ENCODE measurements at regions not wholly inside any gene's neighbourhood (a gene's known extent, or its start where the extent isn't known, plus 50 kb on each side); places are given as distances from the start of the nearest gene placed in this dataset.
A peak's percentile ranks its signal among the peaks of the same experiment; 100 is the strongest.

DNA sequence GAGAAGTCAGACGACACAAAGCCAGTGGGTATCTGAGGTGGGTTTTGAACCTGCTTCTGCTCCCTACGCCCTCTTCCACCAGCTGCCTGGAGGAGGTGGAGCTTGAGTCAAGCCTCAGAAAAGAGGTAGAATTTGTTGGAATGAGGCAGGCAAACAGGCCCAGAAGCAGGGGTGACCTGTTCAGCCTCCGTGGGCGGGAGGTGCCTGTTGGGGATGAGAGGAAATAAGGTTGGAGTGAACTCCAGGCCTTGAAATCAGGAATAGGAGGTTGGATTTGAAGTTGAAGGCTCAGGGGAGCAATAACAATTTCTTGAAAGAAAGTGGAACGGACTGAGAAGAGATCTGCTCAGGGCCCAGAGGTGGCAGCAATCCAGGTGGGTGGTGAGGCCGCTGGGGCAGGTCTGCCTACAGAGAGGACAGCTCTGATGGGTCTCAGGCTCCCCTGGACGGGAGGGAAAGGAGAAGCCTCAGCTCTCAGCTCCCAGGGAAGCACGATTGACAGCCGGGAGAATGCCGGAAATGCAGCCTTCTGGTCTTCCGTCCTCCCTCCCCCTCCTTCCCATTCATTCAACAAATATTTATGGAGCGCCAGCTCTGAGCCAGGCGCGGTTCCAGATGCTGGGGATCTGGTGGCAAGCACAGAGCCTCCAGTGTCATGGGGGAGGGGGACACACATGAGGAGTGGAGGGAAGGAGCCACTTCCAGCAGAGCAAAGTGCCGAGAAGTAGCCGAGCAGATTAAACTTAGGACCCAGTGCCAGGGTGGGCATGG is 61.9 kb upstream of the CIBAR2 start:
- DNase-seq = peak; percentile 51 to 57

DNA sequence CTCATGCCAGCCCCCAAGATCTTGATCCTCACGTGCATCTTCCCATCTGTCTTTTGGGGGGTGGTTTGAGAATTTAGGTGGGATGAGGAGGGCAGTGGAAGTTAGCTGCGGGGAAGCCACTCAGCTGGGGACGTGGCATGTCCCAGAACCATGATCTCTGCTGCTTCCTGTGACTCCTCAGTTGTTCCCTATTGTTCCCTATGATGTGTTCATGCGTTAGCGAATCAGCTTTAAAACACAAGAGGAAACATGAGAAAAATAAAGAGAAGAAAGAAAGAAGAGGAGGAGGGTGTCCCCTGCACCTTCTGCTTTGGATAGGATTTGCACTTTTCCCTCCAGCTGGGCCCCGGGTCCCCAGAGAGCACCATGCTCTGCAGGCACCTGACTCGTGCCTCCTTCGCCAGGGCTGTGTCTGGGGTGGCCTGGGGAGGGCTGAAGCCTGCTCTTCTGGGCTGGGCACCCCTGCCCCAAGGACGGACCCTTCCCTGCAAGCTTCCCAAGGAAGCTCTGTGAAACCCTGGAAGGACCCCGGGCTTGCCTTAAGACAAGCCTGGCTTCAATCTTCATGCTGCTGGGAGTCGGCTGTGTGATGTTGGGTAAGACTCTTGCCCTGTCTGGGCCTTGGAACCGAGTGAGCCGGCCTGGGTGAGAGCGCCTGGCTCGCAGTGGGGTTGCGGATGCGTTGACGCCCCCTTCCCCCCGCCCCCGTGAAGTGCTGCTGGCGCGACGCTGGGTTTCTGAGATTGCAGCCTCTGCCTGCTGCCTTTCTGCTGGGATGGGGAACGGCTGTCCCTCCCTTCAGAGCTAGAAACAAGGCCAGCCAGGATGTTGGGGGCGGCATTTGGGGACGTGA is 62.8 kb upstream of the CIBAR2 start:
- no peak for DNase-seq

DNA sequence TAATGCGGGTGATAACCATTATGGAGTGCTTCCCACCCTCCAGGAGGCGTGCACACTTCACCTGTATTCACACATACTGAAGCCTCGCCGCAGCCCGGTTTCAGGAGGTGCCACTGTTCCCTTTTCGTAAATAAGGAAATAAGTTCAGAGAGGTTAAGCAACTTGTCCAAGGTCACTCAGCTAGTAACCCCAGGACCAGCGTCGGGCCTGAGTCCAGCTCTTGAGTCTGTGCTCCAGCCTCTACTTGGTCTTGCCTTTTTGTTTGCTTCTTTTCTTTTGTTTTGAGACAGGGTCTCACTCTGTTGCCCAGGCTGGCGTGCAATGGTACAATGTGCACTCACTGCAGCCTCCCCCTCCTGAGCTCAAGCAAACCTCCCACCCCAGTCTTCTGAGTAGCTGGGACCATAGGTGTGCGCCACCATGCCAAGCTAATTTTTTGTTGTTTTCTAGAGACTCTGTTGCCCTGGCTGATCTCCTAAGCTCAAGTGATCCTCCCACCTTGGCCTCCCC is 63.5 kb upstream of the CIBAR2 start:
- no peak for DNase-seq

DNA sequence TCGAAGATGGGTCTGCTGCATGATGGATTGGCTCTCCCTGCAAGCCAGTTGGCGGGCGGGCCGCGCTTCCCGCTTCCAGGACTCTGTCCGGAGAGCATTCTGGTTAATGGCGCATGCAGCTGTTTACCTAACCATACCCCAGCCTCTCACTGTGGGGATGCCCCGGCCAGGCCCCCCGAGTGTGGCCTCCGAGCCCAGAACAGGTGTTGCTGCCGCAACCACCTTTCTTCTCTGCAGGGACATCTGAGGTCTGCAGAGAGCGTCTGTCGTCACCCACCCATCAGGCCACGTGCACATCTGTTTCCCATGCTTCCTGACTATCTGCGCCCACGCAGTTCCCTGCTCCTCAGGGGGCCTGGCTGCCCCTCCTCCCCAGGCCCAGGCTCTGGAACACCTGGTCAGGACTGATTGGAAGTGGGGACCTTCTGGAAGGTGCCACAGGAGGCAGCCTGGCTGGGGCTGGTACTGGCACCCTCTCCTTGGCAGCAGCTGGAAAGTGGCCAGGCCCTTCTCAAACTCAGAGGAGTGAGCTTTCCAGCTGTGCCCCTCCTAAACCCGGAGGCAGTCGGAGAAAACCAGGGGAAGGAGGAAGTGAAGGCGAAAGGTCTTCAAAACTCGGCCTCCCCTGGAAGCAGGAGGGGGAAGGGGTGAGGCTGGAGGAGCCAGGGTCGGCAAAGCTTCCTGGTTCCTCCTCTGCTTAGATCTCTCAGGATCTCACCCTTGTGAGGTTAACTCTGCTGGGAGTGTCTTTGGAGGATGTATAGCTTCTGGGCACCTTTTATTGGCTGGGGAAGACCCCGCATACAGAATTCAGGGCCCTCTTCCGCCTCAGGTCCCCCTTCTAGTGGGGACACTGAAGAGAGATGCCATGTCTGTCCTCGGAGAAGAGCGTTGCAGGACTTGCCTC is 64.5 kb upstream of the CIBAR2 start:
- DNase-seq = no peak

DNA sequence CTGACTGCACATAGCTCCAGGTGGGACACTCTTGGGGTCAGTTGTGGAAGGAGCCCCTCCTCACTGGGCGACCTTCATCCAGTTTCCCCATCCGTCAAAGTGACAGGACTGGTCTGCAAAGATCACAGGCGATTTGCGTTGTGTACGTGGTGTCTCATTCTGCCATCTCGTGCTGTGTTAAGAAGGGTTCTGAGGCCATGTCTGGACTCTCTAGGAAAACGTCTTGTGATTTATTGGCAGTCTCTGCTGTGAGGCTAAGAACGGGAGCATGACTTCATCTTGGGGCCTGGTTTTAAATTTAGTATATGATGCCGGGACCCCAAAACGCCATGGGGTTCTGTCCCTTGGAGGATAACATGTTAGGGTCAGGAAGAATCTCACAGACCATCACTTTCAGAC is 65.2 kb upstream of the CIBAR2 start:
- no peak for DNase-seq

DNA sequence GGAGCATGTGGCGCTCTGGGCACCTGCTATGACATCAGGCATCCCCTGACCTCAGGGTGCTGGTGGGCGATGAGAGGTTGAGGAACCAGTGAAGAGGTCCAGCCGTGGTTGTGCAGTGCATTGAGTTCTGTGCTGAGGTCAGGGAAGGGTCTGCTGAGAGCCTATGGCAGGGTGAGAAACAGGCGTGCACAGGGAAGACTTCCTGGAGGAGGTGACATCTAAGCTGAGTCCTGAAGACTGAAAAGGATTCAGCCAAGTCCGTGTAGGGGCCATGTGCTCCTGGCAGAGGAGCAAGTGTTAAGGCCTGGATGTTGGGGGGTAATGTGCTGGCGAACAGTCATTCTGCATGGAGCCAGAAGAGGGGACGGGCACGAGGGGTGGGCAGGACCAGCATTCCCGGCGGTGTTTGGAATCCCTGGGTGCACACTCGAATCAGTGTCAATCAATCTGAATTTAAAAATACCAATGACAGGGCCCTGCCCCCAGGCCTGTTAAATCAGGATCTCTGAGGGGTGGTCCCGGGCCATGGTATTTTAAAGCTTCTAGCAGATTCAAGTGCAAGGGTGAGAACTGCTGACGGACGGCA is 65.8 kb upstream of the CIBAR2 start:
- DNase-seq = no peak

DNA sequence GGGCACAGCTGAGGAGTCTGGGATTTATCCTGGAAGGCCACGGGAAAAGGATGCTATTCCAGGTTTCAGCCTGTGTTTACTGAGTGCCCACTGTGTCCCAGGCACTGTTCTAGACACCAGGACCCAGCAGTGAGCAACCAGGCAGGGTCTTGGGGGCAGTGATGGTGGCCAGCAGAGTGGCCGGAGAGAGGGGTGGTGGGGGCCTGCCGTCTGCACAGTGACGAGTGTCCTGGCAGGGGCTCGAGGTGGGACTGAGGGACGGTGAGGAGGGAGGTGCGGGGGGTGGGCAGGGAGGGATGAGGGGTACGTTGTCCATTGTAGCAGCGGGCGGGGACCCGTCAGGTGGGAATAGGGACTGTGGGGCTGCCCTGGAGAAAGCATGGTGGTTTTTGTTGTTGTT is 66.3 kb upstream of the CIBAR2 start:
- DNase-seq = no peak

DNA sequence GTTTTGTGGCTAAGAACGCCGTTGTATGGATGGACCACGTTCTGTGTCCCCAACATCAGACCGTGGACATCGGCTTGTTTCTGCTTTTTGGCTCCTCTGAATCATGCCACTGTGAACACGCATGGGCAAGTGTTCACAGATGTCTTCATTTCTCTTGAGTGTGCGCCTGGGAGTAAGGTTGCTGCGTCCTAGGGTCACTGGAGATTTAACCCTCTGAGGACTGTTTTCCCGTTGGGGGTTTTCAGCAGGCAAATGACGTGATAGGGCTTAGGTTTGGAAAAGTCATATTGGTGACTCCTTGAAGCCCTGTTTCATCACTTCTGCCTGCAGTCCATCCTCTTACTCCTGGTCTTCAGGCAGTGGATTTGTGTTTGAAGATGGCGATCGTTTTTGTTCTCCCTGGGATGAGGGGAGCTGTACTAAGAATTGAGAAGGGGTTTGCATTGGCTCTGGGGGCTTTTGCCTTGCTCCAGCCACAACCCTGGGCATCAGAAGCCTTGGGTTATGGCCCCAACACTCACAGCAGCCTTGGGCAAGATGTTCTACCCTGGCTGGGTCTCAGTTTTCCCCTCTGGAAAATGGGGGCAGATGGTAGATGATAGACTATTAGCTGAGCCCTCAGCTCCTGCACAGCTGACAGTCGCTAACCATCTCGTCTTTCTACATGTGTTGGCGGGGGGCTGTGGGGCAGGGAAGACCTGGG is 67.2 kb upstream of the CIBAR2 start:
- DNase-seq = no peak

DNA sequence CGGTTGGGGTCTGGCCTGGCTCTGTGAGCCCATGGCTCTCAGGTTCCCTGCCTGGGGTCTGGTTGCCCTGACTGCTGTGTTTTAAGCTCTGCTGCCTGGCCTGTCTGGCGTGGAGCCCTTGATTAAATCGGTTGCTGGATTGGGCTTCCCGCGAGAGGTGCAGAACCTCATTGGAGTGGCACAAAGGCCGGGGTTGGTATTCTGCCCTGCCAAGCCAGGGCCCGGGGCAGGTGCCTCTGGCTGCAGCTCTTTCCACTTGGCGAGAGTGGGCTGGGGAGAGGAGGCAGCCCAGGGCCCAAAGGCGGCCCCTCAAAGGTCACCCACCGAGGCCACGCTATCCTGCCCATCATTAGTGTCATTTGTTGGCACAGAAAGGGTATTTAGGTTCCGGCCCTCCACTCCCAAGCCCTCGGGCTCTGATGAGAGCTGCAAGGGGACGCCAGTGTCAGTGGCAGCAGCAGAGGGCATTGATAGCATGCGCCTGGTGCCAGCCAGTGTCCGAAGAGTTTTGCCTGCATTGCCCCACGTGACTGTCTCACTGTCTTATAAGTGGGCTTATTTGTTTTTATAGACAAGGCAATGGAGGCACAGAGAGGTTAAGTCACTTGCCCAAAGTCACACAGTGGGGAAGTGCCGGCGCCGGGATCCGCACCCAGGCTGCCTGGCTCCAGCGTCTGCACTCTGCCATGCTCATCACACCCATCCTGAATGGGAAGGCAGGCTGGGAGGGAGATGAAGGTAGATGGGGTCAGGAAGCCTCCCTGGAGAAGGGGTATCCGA is 68.0 kb upstream of the CIBAR2 start:
- DNase-seq = no peak

DNA sequence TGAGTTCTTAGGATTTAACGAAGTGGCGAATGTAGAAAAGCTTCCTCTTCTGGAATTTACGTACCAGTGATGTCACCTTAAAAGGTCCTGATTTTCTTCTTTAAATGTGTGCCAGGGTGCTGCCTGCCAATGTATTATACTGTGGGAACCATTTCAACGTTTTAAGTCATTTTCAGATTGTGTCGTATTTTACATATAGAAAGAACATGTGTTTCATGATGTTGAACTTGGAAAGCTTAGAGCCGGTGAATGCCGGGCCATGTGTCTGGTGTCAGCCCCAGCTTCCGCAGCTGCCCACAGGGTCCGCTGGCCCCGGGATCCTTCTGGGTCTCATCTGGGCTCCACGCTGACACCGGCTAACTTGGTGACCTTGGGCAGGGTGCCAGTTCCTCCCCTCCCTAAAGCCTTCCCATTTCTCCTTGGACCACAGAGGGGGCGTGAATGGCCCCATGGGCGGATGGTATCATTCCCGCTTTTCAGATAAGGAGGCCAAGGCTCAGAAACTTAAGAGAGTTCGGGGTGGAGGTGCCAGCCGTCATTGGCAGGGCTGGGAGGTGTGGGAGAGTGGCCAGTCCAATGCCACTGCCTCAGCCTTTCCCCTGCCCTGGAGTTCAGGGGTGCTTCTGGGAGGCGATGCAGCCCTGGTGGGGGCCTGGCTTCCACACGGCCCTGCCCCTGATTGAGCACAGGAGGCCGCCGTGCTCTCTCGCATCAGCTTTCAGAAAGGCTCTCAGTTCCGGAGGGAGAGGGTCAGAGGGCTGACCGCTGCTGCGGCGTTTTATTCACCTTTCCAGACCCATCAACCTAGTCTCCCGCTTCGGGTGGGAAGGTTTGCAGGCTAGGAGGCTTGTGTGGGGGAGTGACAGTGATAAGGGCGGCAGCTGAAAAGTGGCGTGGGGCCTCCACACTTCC is 68.8 kb upstream of the CIBAR2 start:
- no peak for DNase-seq

DNA sequence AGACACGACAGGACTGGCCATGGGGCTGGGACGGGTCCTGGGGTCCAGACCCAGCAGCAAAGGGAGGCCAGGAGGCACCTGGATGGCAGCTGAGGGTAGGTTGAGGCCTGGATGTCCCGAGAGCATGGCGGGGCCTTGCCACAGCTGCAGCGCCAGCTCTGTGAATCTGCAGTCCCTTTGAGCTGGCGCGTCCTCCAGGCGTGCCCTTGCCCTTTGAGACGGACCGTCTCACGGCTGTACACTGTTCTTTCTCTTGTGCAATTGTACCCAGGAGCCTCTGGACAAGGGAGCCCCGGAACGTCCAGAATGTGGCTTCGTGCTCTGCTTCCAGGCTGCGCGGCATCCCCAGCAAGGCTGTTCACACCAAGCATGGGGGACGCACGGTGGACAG is 69.5 kb upstream of the CIBAR2 start:
- DNase-seq = no peak

DNA sequence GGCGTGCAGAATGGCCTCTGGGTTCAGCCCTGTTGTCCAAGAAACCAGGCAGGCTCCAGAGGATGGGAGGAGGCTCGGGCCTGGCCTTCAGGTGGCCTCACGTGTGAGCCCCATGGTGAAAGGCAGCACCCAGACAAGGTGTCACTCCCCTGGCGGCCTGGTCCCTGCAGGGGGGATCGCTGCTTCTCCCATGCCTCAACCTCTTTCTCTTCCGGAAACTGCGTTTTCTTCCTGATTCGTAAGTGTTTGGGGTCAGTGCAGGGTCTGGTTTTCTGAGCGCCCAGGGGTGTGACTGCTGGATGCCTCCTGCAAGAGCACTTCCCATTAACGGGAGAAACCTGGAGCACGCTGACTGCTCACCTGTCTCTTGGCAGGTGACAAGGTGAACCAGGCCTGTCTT is 70.0 kb upstream of the CIBAR2 start:
- DNase-seq = no peak

DNA sequence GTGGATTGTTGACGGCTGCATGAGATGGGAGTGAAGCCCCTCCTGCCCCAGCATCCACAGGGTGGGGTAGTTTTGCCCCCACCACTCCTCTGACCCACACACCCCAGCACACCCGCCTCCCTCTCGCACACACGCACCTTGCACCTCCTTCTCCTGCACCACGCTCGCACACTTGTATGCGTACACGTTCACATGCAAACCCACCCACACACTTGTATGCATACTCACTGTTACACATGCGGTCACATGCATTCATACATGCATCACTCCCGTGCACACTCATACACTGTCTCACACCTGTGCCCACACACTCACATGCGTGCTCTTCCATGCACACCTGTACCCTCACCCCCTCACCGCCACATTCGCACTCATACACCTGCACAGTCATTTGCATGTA is 70.5 kb upstream of the CIBAR2 start:
- no peak for DNase-seq

DNA sequence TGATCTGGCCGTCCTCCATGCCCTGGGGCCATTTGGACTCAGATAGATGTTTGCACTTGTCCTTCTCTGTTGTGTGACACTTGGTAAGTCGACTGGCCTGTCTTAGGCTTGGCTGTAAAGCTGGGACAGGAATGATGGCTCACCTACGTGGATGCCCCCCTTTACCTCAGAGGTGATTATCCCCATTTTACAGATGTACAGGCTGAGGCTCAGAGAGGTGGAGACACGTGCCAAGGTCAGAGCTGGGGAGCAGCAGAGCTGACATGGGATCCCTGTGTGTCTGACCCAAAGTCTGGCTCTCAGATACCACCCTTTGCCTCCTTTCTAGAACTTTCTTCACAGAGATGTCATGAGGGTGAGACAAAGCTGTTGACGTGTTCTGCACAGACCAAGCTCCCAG is 71.3 kb upstream of the CIBAR2 start:
- no peak for DNase-seq

DNA sequence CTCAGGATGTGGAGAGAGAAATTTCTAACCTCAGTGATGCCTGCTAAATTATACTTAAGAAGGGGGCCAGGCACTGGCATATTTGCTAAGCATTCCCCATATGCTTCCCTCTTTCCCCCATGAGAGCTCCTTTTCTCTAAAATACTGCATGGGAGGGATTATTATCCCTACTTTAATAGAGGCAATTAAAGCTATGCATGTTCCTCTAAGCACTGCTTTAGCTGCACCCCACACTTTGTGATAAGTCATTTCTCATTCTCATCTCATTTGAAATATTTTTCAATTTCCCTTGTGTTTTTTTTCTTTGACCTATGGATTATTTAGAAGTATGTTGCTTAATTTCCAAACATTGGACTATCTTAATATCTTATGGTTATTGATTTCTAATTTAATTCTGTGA is 72.1 kb upstream of the CIBAR2 start:
- no peak for DNase-seq

DNA sequence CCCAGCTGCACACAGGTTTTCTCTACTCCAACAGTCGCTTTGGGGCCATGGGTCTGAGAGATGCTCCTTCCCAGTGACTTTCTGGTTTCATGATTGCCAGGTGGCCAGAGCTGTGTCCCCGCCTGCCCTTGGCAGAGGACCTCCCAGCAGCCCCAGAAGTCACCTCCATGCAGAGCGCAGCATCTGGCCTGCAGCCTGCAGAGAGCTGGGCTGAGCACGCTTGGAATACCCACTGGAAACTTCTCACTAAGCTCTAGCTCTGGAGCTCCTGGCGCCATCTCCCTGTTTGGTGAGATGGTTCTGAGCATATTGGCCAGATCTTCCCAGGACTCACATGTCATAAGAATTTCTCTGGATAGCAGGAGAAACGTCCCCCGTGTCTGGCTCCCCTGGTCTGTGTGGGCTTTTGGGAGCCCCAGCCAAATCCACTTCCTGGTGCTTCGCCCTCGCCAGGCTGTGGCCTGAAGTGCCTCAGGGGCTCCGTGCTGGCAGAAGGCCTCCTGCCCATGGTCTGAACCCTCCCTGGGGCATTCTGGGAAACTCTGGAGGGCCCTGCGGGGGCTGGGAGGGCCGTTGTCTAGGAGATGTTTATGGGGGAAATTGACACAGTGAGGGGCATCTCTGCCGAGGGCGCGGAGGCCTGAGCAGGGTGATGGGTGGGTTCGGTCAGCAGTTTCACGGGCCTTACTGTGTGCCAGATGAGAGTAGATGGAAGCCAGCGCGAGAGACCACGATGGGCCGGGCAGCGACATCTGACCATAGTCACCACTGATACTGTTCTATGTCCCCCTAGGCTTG is 73.2 kb upstream of the CIBAR2 start:
- no peak for DNase-seq

DNA sequence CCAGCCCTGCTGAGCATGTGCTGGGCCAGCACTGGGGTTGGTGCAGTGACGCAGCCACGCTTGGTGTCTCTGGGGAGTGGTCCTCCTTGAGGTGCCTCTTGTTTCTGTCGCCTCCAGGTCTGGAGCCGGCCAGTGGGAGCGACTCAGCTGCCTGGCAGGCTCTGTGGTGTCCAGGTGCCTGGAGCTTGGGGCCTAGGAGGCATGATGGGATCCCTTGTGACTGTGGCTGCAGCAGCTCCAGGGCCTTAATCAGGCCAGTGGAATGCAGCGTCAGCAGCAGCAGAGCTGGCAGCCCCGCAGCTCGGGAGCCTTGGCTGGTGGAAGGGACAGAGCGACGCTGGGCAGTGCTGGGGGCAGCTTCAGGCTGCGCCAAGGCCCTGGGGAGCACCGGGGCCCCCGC is 74.7 kb upstream of the CIBAR2 start:
- DNase-seq = no peak

DNA sequence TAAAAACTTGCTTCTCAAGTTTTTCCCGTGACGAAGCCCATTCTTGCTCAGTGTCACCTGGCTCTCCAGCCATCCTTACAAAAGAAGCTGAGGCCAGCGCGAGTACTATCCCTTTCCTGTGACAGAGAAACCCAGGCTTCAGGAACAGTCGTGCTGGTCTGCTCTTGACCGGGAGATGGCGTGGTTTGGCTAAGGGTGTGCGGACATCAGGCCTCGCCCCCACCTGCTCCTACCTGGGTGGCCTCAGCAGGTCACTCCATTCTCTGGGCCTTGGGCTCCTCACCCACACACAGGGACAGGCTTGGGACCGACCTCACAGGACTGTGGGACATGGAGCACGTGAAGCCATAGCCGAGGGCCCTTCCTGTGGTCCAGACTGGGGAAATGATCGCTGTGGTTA is 75.2 kb upstream of the CIBAR2 start:
- DNase-seq = no peak

DNA sequence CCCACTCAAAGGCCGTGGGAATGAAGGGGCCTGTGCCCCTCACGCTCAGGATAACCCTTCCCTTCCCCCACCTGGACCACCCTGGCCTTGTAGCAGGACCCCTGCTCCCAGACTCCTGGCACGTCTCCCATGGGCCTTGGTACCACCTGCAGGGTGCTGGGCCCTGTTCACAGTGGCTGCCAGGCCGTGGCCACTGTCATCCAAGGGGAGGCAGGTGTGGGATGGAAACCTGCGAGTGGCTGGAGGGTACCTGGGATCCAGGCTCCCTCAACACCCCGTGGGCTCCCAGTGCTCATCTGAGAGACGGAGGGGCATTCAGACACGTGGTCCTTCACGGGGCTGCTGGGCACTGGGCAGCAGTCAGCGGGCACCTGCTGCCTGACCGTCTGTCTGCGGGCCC is 75.6 kb upstream of the CIBAR2 start:
- DNase-seq = no peak

All from SW 1271 (cell line).